ENCODE measurements at regions not wholly inside any gene's neighbourhood (a gene's known extent, or its start where the extent isn't known, plus 50 kb on each side); places are given as distances from the start of the nearest gene placed in this dataset.

- TF ChIP-seq ISL1 (CRISPR knock-in tag; IDR thresholded peaks at IDR 0.05) (no peak), PATZ1 (CRISPR knock-in tag; IDR thresholded peaks at IDR 0.05; ENCODE audit: borderline replicate concordance) (no peak), TOX (CRISPR knock-in tag; IDR thresholded peaks at IDR 0.05; ENCODE audit: borderline replicate concordance) (no peak), CREB5 (CRISPR knock-in tag; IDR thresholded peaks at IDR 0.05; ENCODE audit: low read depth) (no peak), ZC3H10 (CRISPR knock-in tag; IDR thresholded peaks at IDR 0.05) (no peak), CSDC2 (CRISPR knock-in tag; IDR thresholded peaks at IDR 0.05) (no peak), ESRRG (CRISPR knock-in tag; IDR thresholded peaks at IDR 0.05) (no peak), RARB (CRISPR knock-in tag; IDR thresholded peaks at IDR 0.05) (no peak), ZFP3 (CRISPR knock-in tag; IDR thresholded peaks at IDR 0.05) (no peak), ZNF70 (CRISPR knock-in tag; IDR thresholded peaks at IDR 0.05) (no peak), BACH2 (CRISPR knock-in tag; IDR thresholded peaks at IDR 0.05; ENCODE audit: borderline replicate concordance) (no peak)
Observed at GRCh38 chr10:10544890-10545289, 472.8 kb upstream of the CELF2 start.
